ENCODE measurements at regions not wholly inside any gene's neighbourhood (a gene's known extent, or its start where the extent isn't known, plus 50 kb on each side); places are given as distances from the start of the nearest gene placed in this dataset.

DNA sequence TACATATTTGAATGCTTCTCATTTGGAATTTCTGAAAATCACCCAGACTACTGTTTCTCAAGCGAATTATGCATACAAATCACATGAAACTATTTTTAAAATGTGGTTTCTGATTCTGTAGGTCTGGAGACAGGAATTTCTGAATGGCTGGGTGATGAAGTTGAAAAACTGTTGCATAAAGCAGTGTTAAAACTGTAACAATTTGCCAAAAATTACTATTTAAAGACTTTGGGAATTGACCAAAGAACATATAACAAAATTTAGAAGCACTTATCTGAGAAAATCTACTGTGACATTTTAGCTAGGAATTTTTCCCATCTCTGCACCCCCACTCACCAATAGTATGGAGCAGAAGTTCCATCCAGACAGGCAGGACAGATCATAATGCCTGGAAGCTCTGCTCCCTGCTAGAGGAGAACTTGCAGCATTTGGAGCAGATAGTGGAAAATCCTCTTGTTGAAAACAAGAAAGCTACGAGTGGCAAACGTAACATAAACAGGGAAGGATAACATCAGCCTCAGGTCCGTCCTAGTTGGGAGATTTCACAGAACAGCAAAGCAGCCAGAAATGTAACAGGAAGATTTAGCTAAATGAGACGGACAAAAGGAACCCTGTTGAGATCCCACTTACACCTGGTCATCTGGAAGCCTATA is 132.3 kb upstream of the MCTP2 start:
- TF ChIP-seq CTCF (IDR thresholded peaks at IDR 0.05 in 2 of 3, conservative IDR thresholded peaks at IDR 0.05 in 1 of 3; ENCODE audit: borderline replicate concordance in 1 of 3, insufficient read depth in 1 of 3, low read depth in 2 of 3, low read length in 2 of 3) (no peak), YY1 (IDR thresholded peaks at IDR 0.05; ENCODE audit: extremely low read depth, insufficient replicate concordance, low read depth, low read length) (no peak), POLR2A (IDR thresholded peaks at IDR 0.05; ENCODE audit: borderline replicate concordance, extremely low read depth, insufficient read depth, insufficient read length) (no peak), SIN3A (IDR thresholded peaks at IDR 0.05; ENCODE audit: low read depth) (no peak), JUND (IDR thresholded peaks at IDR 0.05) (no peak)
- TF ChIP-seq, protein P1, sequence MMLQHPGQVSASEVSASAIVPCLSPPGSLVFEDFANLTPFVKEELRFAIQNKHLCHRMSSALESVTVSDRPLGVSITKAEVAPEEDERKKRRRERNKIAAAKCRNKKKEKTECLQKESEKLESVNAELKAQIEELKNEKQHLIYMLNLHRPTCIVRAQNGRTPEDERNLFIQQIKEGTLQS (IDR thresholded peaks at IDR 0.05), result no peak
